ENCODE measurements at regions not wholly inside any gene's neighbourhood (a gene's known extent, or its start where the extent isn't known, plus 50 kb on each side); places are given as distances from the start of the nearest gene placed in this dataset.
A peak's percentile ranks its signal among the peaks of the same experiment; 100 is the strongest.

- Histone ChIP-seq H3K4me3 (no peak overlapping the region), H3K4me1 (peaks cover 46% of the 10 kb centered on the region), H3K27ac (peak overlapping the region; percentile 21 to 67; a peak in 4 of 6 replicates), H3K4me2 (no peak overlapping the region), H3K9me3 (no peaks in the 10 kb centered on the region)
- 79% methylated on average over 9 of the region's 9 CpGs for WGBS (ENCODE audit: missing lambda C conversion rate)
- TF ChIP-seq E2F6 (IDR thresholded peaks at IDR 0.05; ENCODE audit: borderline replicate concordance, low read depth) (no peak), USF2 (IDR thresholded peaks at IDR 0.05) (no peak), ZFP36 (IDR thresholded peaks at IDR 0.05; ENCODE audit: borderline replicate concordance, partially characterized antibody) (no peak), JUN (IDR thresholded peaks at IDR 0.05) (no peak), MAZ (IDR thresholded peaks at IDR 0.05; ENCODE audit: borderline replicate concordance, low read depth, low read length) (no peak), RAD21 (conservative IDR thresholded peaks at IDR 0.05 in 1 of 2, IDR thresholded peaks at IDR 0.05 in 1 of 2) (no peak), FOSB (CRISPR knock-in tag; IDR thresholded peaks at IDR 0.05) (no peak), RFX5 (IDR thresholded peaks at IDR 0.05) (no peak), BHLHE40 (IDR thresholded peaks at IDR 0.05; ENCODE audit: low read depth, low read length) (no peak), NPAS2 (CRISPR knock-in tag; IDR thresholded peaks at IDR 0.05; ENCODE audit: borderline replicate concordance) (no peak)
- CTCF ChIA-PET: interaction anchor here (0.7 to 1.2 kb wide), 2 partner anchors 16 to 334 kb away, joined by 3 to 4 read pairs; no protein-coding TSS in a partner anchor
- ATAC-seq: no peak
- POLR2A ChIA-PET: no interaction called here
- DNase-seq (ENCODE audit: low read depth in 1 of 2, low spot score in 1 of 2): no peak
- no peak for FAIRE-seq
Measured at GRCh38 chr12:115001571-115002180, 317.7 kb upstream of the TBX3 start.

GRCh38 chr12:115000038-115000437, 316.1 kb upstream of the TBX3 start:
- H3K4me1 ChIP-seq: peaks cover 44% of the 10 kb centered on the region
- 0 out of 3 replicates have a peak, but pooled peaks cover 3% of the 10 kb centered on the region for H3K9me3 ChIP-seq
- 18% methylated on average over 4 of the region's 4 CpGs for WGBS (ENCODE audit: missing lambda C conversion rate)
- TF ChIP-seq MAX (IDR thresholded peaks at IDR 0.05): peak; percentile 19; the same call in 1 of the 2 replicates
- peak in 1 of 2 experiments; percentile 60; a peak in 1 of 5 replicates for TF ChIP-seq JUN (IDR thresholded peaks at IDR 0.05)
- peak in 1 of 2 experiments; percentile 41; a peak in 2 of 5 replicates for TF ChIP-seq RAD21 (conservative IDR thresholded peaks at IDR 0.05 in 1 of 2, IDR thresholded peaks at IDR 0.05 in 1 of 2)
- no peak for TF ChIP-seq ZNF302 (CRISPR knock-in tag; IDR thresholded peaks at IDR 0.05)
- no peak for TF ChIP-seq RCOR1 (IDR thresholded peaks at IDR 0.05; ENCODE audit: low read depth, low read length)
- 0 out of 2 replicates have a peak, but pooled peaks have one; percentile 22 for TF ChIP-seq ELK1 (IDR thresholded peaks at IDR 0.05; ENCODE audit: low read depth, low read length)
- TF ChIP-seq JUNB (IDR thresholded peaks at IDR 0.05): peak; percentile 77
- 0 out of 3 replicates have a peak, but pooled peaks have one; percentile 17 for TF ChIP-seq SMC3 (IDR thresholded peaks at IDR 0.05)
- TF ChIP-seq CEBPB (IDR thresholded peaks at IDR 0.05): no peak
- peak; percentile 26; the same call in 1 of the 2 replicates for TF ChIP-seq GATA3 (IDR thresholded peaks at IDR 0.05; ENCODE audit: borderline replicate concordance)
- peak; percentile 61 for TF ChIP-seq ZFP36 (IDR thresholded peaks at IDR 0.05; ENCODE audit: borderline replicate concordance, partially characterized antibody)
- 0 out of 2 replicates have a peak, but pooled peaks have one; percentile 7 for TF ChIP-seq BHLHE40 (IDR thresholded peaks at IDR 0.05; ENCODE audit: low read depth, low read length)
- TF ChIP-seq EP300 (IDR thresholded peaks at IDR 0.05): peak in 1 of 2 experiments; percentile 42; a peak in 2 of 5 replicates
- TF ChIP-seq ESRRA (IDR thresholded peaks at IDR 0.05; ENCODE audit: borderline replicate concordance, low read length): no peak
- TF ChIP-seq PHF8 (IDR thresholded peaks at IDR 0.05; ENCODE audit: borderline replicate concordance, low read depth): no peak
- TF ChIP-seq NPAS2 (CRISPR knock-in tag; IDR thresholded peaks at IDR 0.05; ENCODE audit: borderline replicate concordance): no peak
- TF ChIP-seq CHD4 (IDR thresholded peaks at IDR 0.05; ENCODE audit: borderline replicate concordance): no peak
- TF ChIP-seq FOSL2 (IDR thresholded peaks at IDR 0.05): peak; percentile 45; the same call in 1 of the 2 replicates
- TF ChIP-seq FOSL2 (CRISPR knock-in tag; IDR thresholded peaks at IDR 0.05): peak; percentile 54
- TF ChIP-seq E2F6 (IDR thresholded peaks at IDR 0.05; ENCODE audit: borderline replicate concordance, low read depth): no peak
- no peak for TF ChIP-seq POLR2AphosphoS2 (conservative IDR thresholded peaks at IDR 0.05; ENCODE audit: low read length)
- TF ChIP-seq HEYL (CRISPR knock-in tag; IDR thresholded peaks at IDR 0.05): no peak
- 0 out of 3 replicates have a peak, but pooled peaks have one; percentile 40 for TF ChIP-seq BCL3 (IDR thresholded peaks at IDR 0.05)
- peak overlapping the region; percentile 62 for H3K4me2 ChIP-seq
- CTCF ChIA-PET: no interaction called here
- ATAC-seq (peak; percentile 53 to 63; a peak in 5 of 6 replicates), FAIRE-seq (no peak), DNase-seq (ENCODE audit: low read depth in 1 of 2, low spot score in 1 of 2) (peak; percentile 24 to 82)
- H3K4me3 ChIP-seq: no peak overlapping the region
- H3K27ac ChIP-seq: peak overlapping the region; percentile 62 to 67; a peak in 5 of 6 replicates
- POLR2A ChIA-PET: interaction anchor here (0.5 to 1.0 kb wide), 2 partner anchors 81 to 331 kb away, joined by 3 to 6 read pairs; no protein-coding TSS in a partner anchor

Data from A549 (cell line).